GM18867 (cell line): ENCODE measurements at regions not wholly inside any gene's neighbourhood (a gene's known extent, or its start where the extent isn't known, plus 50 kb on each side); places are given as distances from the start of the nearest gene placed in this dataset.
"Not testable (repeated sequence)": the region's sequence is repeated elsewhere in the genome, so short reads cannot be mapped to it uniquely, and the experiment has no call there.

Experiments used
- ATAC-seq: cut with Tn5 transposase; IDR thresholded peaks from one replicate; pipeline ENCODE4 v1.9.1; 2021; ENCODE audit warnings: mild to moderate bottlenecking, moderate library complexity; ENCODE audit not compliant: unreplicated experiment

DNA sequence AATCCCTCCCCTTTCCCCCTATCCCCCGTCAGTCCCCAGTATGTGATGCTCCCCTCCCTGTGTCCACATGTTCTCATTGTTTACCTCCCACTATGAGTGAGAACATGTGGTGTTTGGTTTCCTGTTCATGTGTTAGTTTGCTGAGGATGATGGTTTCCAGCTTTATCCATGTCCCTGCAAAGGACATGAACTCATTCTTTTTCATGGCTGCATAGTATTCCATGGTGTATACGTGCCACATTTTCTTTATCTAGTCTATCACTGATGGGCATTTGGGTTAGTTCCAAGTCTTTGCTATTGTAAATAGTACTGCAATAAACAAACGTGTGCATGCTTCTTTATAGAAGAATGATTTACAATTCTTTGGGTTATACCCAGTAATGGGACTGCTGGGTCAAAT, 165.6 kb upstream of the TENM4 start:
- ATAC-seq: not testable (repeated sequence)

DNA sequence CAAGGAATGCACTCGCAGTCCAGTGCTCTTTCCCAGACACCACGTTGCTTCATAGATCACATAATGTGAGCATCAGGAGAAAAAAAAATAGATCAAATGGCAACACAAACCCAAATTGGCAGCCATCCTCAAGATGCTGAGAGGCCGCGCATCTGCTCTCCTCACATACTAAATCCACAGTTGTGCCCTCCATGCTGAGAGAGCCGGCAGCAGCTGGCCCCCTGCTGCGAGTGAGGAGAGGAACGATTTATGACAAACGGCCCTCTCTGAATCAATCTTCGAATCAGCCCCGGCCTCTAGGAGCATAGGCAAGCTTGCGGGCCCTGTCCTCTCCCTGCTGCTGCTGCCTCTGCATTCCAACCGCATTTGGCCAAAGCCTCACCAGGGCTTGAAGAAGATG, 159.9 kb upstream of the TENM4 start:
- ATAC-seq: no peak

DNA sequence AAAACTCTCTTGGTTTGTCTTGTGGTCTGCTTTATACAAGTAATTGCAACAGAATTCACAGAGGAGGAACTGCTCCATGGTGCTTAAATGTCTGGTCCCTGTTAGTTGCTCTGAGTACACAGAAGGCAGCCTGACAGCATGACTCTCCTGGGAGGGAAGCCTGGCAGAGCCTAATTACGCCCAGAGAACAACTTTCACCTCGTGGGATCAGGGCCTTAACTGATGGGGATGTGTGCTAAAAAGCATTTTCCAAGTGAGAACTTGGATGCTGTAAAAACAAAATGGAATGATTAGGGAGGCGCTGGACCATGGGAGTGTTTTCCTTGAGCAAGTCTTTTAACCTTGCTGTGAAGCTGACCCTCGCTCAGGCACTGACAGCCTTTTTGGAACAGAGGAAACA, 154.0 kb upstream of the TENM4 start:
- ATAC-seq: no peak

DNA sequence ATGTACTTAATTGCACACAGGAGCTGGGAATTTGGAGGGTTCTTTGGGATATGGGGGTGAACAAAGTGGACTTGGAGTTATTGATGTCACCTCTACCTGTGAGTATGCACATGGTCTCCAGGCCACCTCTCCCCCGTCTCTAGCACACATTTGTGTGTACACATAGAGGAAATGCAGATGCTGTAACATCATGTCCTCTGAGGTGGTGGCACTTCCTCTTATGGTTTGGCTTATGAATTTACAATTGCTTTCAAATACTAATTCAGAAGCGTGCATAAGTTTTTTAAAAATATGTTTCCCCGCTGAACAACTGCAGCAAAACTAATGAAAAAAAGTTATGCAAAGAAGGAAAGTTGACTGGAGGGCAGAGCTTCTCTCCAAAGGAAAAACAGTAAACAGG, 152.0 kb upstream of the TENM4 start:
- no peak for ATAC-seq

DNA sequence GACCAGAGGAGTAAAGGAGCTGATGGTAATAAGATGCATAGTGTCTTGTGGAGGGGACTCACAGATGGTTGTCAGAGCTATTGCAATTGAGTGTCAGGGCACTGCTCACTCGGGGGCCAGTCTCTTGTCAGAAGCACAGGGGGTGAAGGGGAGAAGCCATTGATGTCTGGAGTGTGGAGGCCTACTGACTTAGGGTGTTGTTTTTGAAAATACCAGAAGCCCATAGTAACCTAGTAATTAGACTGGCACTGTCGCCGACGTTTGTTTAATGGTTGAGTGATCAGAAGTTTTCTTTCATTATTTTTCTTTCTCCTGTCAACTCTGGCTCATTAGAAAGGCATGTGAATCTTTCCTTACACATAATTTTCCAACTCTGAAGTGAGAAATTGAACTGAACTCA, 151.6 kb upstream of the TENM4 start:
- ATAC-seq: no peak

DNA sequence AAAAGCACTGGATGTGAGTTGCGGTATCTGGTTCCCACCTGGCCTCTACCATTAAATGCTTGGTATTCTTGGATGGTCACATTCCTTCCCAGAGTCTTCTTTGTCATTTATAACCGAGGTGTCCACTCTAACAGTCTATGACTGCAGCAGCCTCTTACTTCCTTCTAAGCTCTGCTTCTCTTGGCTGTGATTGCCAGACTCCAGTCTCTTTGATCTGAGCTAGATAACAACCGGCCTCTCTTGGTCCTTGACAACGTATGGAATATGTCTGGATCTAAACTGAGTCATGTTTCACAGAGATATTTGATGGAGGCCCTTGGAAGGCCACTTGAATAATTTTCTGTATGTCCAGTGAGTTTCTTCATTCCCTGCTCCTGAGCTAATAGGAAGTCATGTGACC, 141.6 kb upstream of the TENM4 start:
- ATAC-seq: no peak

DNA sequence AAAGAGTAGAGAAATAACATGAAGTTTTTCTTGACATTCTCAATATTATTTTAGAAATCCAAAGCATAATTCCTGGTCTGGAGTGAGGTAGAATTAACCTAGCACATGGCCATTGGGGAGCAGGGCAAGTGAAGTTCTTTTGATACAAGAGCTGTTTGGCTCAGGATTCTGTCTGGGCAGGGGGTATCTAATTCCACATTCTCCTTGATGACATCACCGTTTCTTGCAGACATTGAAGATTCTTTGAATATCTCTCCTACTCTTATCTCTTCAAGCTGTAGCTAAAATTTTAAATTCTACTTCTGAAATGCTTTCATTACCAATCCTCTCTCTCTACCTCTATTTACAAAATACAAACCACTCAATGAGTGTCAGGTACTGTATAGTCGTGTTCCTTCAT, 138.2 kb upstream of the TENM4 start:
- ATAC-seq: no peak

DNA sequence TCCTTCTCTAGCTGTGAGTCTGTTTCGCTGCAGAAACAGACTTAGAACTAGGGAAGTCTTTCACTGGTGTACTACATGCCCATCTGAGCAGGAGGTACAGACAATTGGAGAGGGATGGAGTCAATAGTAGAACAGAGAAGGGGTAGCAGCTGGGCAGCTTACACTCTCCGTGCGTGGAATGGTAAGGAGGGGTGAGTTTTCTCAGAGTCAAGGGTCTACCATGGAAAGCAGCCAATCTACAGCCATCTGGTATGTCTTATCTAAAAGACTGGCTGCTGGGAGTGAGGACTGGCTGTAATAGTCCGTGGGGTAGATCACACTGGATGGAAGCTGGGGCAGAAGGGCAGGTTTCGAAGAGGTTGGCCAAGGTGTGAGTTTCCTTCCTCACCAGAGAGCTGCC, 137.3 kb upstream of the TENM4 start:
- no peak for ATAC-seq

DNA sequence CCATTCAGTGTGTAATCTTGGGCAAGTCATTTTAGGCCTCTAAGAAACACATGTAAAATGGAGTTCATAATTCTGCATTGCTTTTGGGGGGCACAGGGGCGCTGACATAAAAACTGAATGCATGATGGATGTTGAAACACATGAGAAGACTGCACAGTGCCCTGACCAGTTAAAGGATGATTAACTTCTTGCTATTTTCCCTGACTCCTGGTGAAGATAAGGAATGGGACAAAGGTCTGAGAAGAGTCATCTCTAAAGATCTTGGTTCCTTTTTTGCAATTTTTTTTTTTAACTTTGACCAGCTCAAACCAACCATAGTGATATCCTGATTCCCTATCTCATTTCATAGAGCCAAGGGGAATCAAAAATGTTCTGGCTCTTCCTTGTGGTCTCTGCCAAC, 134.9 kb upstream of the TENM4 start:
- no peak for ATAC-seq

DNA sequence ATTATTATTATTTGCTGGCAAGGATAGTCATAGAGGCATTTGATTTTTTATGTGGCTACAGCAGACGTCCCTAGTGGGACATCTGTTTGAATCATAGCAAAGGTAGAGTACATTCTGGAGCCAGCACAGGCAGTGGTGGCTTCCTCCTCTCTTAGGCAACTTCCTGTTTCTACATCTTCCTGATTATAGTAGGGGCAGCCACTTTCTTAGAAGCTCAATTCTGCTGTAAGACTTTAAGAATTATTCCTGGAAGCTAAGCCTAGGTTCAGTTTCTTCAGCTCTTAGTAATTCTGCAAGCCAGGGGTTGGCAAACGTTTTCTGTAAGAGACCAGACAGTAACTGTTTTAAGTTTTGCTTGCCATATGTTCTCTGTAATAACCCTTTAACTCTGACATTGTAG, 129.3 kb upstream of the TENM4 start:
- no peak for ATAC-seq

DNA sequence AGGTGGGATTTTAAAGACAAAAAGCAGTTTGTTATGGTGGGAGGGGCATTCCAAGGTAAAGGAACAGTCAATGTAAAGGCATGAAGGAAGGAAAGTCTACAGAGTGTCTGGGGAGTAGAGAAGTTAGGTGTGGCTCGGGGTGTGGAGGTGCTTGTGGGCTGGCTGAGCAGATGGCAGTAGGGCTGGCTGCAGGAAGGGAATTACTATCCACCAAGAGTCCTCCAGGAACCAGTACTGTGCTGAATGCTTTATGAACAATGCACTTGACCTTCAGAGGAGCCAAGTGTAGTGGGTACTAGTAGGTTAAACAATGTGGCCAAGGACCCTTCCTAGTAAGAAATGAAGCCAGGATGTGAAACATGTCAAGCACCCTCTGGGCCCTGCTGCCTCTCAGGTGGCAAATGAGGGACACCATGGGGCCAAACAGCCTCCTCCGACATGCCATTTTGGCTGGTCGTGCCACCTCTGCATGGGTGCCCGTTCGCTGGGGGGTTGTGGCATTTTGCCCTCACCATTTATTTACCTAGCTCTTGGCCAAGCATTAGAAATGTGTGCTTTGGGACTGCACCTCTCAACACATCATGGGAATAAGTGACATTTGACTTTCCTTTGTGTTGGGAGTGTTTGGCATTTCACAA, 123.6 kb upstream of the TENM4 start:
- no peak for ATAC-seq

DNA sequence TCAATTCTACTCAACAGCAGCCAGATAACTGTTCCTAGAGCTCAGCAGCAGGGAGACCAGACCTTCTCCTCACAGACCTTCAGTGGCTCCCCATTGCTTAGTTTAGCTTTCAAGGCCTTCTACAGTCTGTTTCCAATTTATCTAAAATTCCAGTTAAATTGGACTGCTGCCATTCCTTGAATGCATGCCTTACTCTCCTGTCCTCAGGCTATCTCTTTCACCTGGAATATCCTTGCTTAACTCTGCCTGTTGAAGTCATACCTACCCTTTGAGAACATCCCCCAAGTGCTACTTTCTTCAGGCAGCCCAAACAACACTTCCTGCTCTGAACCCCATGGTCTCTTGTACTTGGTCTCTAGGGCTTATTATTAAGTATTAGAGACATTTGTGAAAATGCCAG, 120.7 kb upstream of the TENM4 start:
- no peak for ATAC-seq

DNA sequence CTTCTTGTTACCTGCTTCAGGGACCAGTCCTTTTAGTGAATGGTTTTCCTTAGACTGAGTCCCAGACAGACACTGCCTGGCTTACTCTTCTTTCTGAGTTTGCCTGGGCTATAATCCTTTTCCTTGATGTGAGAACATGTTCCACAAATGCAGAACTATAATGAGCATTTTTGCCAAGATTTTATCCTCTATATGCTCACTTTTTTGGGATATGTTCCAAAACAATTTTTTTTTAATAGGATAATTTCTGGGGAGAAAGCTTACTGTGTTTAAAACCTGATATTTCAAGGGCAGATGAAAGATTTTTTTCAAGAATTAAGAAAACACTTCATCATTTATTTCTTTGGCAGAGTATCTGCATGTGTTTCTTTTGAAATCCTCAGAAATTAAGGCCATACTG, 110.0 kb upstream of the TENM4 start:
- no peak for ATAC-seq

DNA sequence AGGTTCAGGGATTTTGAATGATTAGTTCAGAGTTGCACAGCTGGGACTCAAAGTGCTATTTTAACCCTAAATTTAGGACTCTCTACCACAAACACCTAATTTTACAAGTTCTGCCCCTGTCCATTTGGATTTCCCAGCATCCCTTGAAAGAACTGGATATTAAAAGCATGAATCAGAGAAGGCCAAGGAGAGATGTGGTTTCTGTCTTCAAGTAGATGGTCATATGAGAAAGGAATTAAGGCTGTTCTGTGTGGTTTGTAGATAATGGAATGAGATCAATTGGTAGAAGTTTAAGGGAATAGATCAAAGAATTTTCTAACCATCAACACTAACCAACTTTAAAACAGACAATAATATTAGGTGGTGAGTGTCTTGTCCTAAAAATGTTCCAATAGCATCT, 106.4 kb upstream of the TENM4 start:
- ATAC-seq: no peak

DNA sequence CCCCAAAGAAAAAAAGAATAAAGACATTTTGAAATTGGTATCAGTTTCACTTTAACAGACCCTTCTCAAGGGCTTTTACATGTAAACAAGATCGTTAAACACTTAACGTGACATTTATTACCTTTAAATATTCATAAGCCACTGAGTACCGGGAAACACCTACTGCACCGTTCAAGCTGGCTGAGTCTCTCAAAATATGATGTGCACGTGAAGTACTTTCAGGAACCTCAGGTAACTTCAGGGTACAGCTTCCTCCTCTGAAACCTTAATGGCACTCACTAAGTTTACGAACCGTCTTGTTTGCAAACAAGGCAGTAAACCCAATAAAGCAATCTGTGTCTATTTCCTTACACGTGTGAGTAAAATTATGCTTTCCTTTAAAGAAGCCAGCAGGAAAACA, 105.5 kb upstream of the TENM4 start:
- no peak for ATAC-seq

DNA sequence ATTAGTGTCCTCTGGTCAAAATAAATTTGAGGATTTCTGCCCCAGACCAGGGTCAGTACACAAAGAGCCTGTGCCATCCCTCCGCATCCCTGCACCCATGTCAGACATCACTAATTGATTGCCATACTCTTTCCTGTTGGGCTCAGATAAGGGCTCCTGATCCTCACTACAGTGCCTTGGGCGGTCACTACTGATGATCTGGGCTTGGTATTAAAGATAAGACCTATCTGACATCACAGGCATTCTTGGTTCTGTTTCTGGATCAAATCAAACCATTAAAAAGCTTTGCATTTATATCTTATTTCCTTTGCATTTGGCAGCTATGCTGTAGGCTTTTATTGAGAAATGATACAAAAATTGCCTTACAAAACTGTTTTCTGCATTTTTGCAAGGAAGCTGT, 103.5 kb upstream of the TENM4 start:
- ATAC-seq: no peak

DNA sequence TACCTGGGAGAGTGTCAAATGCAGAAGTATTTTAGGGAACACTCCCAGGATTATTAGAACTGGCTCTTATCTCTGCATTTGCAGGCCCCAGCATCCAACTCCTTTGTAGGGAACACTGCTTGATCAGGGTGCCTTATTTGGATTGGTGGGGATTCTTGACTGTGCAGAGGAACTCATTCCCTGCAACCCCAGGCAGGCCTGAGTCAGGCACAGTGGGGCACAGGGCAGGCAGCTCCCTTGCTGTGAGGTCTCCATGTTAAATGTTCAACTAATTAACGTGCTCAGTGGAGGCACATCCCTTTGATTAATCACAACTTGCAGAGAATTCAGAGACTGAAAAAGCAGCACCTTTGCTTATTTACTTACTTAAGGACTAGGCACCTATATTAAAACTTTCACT, 102.3 kb upstream of the TENM4 start:
- no peak for ATAC-seq

DNA sequence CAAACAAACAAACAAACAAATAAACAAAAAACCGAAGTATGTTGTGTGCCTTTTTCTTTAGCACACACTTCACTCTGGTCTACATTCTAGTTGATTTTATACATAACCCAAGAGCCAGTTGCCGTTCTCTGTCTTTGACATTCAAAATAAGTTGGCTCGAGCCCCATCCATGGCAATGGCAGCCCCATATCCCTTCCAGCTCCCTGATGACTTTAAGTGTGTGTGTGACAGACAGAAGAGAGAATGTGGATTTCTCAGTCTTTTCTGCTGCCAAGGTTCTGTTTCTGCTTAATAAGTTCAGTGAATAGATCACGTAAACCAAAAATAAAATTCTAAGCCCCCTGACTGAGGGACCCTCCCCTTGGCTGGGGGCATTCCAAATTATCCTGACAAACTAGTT, 100.6 kb upstream of the TENM4 start:
- ATAC-seq: no peak

DNA sequence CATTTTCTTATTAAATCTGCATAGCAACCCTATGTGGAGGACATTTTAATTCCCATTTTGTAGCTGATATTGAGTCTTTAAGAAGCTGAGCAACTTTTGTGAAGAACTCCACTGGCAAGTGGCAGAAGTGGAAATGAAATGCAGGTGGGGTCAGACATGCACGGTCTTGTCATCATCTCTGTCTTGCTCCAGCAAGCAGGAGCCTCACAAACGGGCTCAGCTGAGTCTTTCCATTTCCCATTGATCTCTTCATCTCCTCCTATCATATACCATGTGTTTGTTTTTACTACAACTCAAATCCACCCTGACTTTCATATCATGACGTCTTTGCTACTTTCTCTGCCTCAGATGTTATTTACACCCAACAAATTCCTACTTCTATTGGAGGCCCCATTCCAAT, 97.9 kb upstream of the TENM4 start:
- no peak for ATAC-seq

DNA sequence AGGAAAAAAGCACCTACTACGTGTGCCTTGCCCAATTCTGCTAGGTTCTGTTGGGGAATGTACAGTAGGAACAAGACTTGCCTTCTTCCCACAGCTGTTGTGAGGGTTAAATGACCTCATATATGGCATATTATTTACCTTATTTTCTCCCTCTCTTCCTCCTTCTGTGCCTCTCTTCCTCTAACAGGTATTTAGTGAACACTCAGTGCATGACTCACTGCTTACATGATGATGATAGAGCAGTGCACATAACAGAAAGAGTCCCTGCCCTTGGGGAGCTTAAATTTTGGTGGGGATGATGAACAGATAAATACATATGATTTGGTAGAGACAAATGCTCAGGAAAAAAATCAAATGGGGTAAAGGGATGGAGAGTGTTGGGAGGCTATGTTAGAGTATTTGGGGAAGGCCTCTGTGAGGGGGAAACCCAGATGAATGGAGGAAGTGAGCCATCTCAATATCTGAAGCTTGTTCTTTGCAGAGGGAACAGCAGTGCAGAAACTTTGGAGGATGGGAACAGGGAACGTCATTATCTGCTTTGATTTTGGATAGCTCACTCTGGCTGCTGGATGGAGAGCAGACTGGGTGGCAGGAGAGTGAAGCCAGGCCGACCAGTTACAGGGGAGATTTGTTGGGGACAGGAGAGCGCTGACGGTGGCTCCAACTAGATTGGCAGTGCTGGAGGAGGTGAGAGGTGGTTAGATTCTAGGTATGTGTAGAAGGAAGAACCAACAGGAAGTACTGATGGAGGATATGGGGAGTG, 95.5 kb upstream of the TENM4 start:
- no peak for ATAC-seq

DNA sequence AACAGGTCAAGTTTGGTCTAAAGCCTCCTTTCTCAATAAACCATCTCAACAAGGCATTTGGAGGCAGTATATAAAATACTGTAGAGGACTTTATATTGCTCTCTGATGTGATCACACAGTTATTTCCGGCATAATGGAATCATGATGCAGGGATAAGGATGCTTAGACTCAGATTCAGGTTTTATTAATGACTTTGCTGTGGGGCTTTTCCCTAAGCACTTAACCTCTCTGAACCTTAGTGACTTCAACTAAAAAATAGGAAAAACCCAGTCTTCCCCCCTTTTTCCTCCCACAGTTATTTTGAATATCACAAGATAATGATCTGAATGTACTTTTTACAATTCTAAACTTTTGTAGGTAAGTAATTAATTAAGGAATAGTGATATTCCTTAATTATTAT, 94.8 kb upstream of the TENM4 start:
- ATAC-seq: no peak

DNA sequence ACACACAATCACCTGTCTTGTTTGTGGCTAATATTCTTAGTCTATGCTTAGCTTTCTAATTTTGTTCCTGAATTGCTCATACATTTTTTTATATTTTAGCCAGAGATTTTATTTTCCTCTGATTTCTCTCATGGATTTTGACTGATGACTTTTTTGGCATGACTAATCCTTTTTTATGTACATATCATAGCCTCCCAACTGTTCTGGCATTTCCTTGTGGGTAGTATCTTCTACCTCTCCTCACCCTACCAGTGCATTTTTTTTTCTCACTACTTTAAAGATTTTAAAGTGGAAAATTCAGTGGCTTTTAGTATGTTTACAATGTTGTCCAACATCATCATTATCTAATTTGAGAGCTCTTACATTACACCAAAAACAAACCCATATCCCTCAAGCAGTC, 84.4 kb upstream of the TENM4 start:
- ATAC-seq: no peak

DNA sequence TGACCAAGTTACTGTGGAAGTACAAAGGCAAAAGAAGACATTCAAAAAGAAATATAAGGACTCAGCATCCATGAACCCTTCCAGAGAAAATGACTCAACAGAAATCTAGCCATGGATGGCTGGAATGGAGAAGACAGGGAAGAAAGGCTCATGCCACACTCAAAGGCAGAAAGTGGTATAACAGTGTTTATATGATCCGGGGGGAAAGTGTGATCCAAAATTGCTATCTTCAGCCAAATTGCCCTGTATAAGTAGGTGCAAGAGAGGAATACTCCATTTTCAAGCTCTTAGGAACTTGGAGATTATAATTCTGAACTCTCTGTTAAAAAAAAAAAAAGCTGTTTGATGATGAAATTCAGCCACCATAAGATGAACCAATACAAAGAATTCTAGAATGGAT, 81.8 kb upstream of the TENM4 start:
- no peak for ATAC-seq
